ENCODE measurements at regions not wholly inside any gene's neighbourhood (a gene's known extent, or its start where the extent isn't known, plus 50 kb on each side); places are given as distances from the start of the nearest gene placed in this dataset.
"Not testable (repeated sequence)": the region's sequence is repeated elsewhere in the genome, so short reads cannot be mapped to it uniquely, and the experiment has no call there.

- not testable (repeated sequence) for DNase-seq (ENCODE audit: insufficient read length, low spot score); FAIRE-seq
These were observed 96.6 kb downstream of the ABCC12 start for GRCh38 chr16:48059190-48059589.

- FAIRE-seq (no peak), DNase-seq (ENCODE audit: insufficient read length, low spot score) (no peak)
These were observed 98.7 kb downstream of the ABCC12 start for GRCh38 chr16:48057048-48057447.

- DNase-seq (ENCODE audit: insufficient read length, low spot score) (peak; percentile 58), FAIRE-seq (peak; percentile 82)
These were observed 100.8 kb downstream of the ABCC12 start for GRCh38 chr16:48054881-48055601.

GRCh38 chr16:48053418-48053745, 102.4 kb downstream of the ABCC12 start:
- DNase-seq (ENCODE audit: insufficient read length, low spot score) (no peak), FAIRE-seq (no peak)

GRCh38 chr16:48052731-48053417, 102.9 kb downstream of the ABCC12 start:
- DNase-seq (ENCODE audit: insufficient read length, low spot score) = no peak
- no peak for FAIRE-seq

- FAIRE-seq (no peak), DNase-seq (ENCODE audit: insufficient read length, low spot score) (no peak)
These were observed 104.9 kb downstream of the ABCC12 start for GRCh38 chr16:48050871-48051270.

- no peak for FAIRE-seq
- no peak for DNase-seq (ENCODE audit: insufficient read length, low spot score)
These were observed 105.9 kb downstream of the ABCC12 start for GRCh38 chr16:48049847-48050246.

- DNase-seq (ENCODE audit: insufficient read length, low spot score) = no peak
These were observed 108.1 kb downstream of the ABCC12 start for GRCh38 chr16:48047720-48048119.

GRCh38 chr16:48047241-48047640, 108.6 kb downstream of the ABCC12 start:
- DNase-seq (ENCODE audit: insufficient read length, low spot score) (no peak), FAIRE-seq (no peak)

More at GRCh38 chr16:48047720-48048119, 108.1 kb downstream of the ABCC12 start:
- FAIRE-seq = no peak

GRCh38 chr16:48044117-48044516, 111.7 kb downstream of the ABCC12 start:
- FAIRE-seq = no peak

GRCh38 chr16:48041981-48042421, 113.8 kb downstream of the ABCC12 start:
- FAIRE-seq (no peak), DNase-seq (ENCODE audit: insufficient read length, low spot score) (no peak)

More at GRCh38 chr16:48044117-48044516, 111.7 kb downstream of the ABCC12 start:
- DNase-seq (ENCODE audit: insufficient read length, low spot score) = no peak

GRCh38 chr16:48035142-48035541, 120.7 kb downstream of the ABCC12 start:
- DNase-seq (ENCODE audit: insufficient read length, low spot score) (no peak), FAIRE-seq (no peak)

- FAIRE-seq = no peak
These were observed 124.9 kb downstream of the ABCC12 start for GRCh38 chr16:48030926-48031325.

GRCh38 chr16:48029768-48030167, 126.0 kb downstream of the ABCC12 start:
- DNase-seq (ENCODE audit: insufficient read length, low spot score) = no peak
- FAIRE-seq = no peak

More at GRCh38 chr16:48030926-48031325, 124.9 kb downstream of the ABCC12 start:
- no peak for DNase-seq (ENCODE audit: insufficient read length, low spot score)

GRCh38 chr16:48025359-48025758, 130.4 kb downstream of the ABCC12 start:
- DNase-seq (ENCODE audit: insufficient read length, low spot score) (no peak), FAIRE-seq (no peak)

- no peak for DNase-seq (ENCODE audit: insufficient read length, low spot score)
- no peak for FAIRE-seq
These were observed 131.8 kb downstream of the ABCC12 start for GRCh38 chr16:48024042-48024441.

GRCh38 chr16:48022496-48022895, 133.3 kb downstream of the ABCC12 start:
- no peak for DNase-seq (ENCODE audit: insufficient read length, low spot score)
- no peak for FAIRE-seq

- not testable (repeated sequence) for DNase-seq (ENCODE audit: insufficient read length, low spot score); FAIRE-seq
These were observed 135.2 kb downstream of the ABCC12 start for GRCh38 chr16:48020617-48021016.

GRCh38 chr16:48014349-48015135, 141.3 kb downstream of the ABCC12 start:
- FAIRE-seq (no peak), DNase-seq (ENCODE audit: insufficient read length, low spot score) (no peak)

- no peak for FAIRE-seq
- no peak for DNase-seq (ENCODE audit: insufficient read length, low spot score)
These were observed 142.3 kb downstream of the ABCC12 start for GRCh38 chr16:48013491-48013901.

Data from GM19239 (cell line).